HPDE6-E6E7 (cell line): ENCODE measurements at regions not wholly inside any gene's neighbourhood (a gene's known extent, or its start where the extent isn't known, plus 50 kb on each side); places are given as distances from the start of the nearest gene placed in this dataset.
A peak's percentile ranks its signal among the peaks of the same experiment; 100 is the strongest.

ENCODE experiments used
- DNase-seq: peaks from one replicate; pipeline ENCODE4 v3.0.0; 2011; ENCODE audit warnings: missing footprints; ENCODE audit errors: extremely low spot score

GRCh38 chr2:163836167-163836566 is 100.4 kb upstream of the FIGN start:
- no peak for DNase-seq

GRCh38 chr2:163834841-163835240 is 99.0 kb upstream of the FIGN start:
- DNase-seq = no peak

GRCh38 chr2:163834221-163834620 is 98.4 kb upstream of the FIGN start:
- no peak for DNase-seq

GRCh38 chr2:163828771-163829170 is 93.0 kb upstream of the FIGN start:
- no peak for DNase-seq

GRCh38 chr2:163822033-163822432 is 86.2 kb upstream of the FIGN start:
- DNase-seq = no peak

- no peak for DNase-seq
Observed at GRCh38 chr2:163812926-163813520, 77.2 kb upstream of the FIGN start.

- no peak for DNase-seq
Observed at GRCh38 chr2:163808406-163808805, 72.6 kb upstream of the FIGN start.

- DNase-seq = no peak
Observed at GRCh38 chr2:163802284-163802683, 66.5 kb upstream of the FIGN start.

GRCh38 chr2:163801486-163801885 is 65.7 kb upstream of the FIGN start:
- DNase-seq = no peak

GRCh38 chr2:163800951-163801381 is 65.2 kb upstream of the FIGN start:
- DNase-seq = no peak

- DNase-seq = no peak
Observed at GRCh38 chr2:163799807-163800206, 64.0 kb upstream of the FIGN start.

GRCh38 chr2:163794635-163795034 is 58.8 kb upstream of the FIGN start:
- DNase-seq = peak; percentile 33
